Urinary bladder (tissue), 3 donors: ENCODE measurements at regions not wholly inside any gene's neighbourhood (a gene's known extent, or its start where the extent isn't known, plus 50 kb on each side); places are given as distances from the start of the nearest gene placed in this dataset.

Source experiments
- DNase-seq: peaks from one replicate; pipeline ENCODE4 v3.0.0-alpha.2; 2015; ENCODE audit errors: extremely low spot score
- H3K27ac ChIP-seq: one replicate; pipeline ENCODE4 v1.5.1; 2013; ENCODE audit warnings: low read depth, mild to moderate bottlenecking, moderate library complexity
- H3K36me3 ChIP-seq: one replicate; pipeline ENCODE4 v1.6.1; 2013; ENCODE audit warnings: mild to moderate bottlenecking, moderate library complexity; ENCODE audit not compliant: insufficient read depth
- H3K4me1 ChIP-seq: one replicate; pipeline ENCODE4 v1.6.1; 2013; ENCODE audit warnings: mild to moderate bottlenecking, moderate library complexity; ENCODE audit not compliant: insufficient read depth
- H3K4me3 ChIP-seq: one replicate; pipeline ENCODE4 v1.5.1; 2013; ENCODE audit warnings: low read depth, low read length
- WGBS: extraction: QIAGEN DNeasy Blood & Tissue Kit; methylation state at CpG from one replicate; pipeline ENCODE4 v1.1.7; 2013; 5-methylcytosine and 5-hydroxymethylcytosine counted together
- donor health status: healthy with polysubstance abuse.
- donor health status: healthy.

DNA sequence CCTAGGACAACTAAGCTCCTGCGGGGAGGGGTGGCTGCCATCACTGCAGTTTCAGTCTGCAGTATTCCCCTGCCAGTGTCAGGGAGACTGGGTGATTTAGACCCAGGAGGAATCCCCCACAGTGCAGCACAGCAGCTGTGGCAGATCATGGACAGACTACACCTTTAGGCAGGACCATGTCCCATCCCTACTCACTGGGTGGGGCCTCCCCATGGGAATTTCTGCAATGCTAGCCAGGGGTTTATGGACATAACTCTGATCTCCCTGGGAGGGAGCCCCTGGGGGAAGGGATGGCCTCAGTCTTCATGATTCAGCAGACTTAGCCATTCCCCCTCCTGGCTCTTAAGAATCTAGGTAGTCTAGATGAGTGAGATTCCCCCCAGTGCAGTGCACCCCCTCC lies 130.1 kb upstream of the STAC start:
- H3K4me1 ChIP-seq, result no peaks in the 10 kb centered on the region
- 83% methylated on average over 1 of the region's 1 CpG for WGBS

DNA sequence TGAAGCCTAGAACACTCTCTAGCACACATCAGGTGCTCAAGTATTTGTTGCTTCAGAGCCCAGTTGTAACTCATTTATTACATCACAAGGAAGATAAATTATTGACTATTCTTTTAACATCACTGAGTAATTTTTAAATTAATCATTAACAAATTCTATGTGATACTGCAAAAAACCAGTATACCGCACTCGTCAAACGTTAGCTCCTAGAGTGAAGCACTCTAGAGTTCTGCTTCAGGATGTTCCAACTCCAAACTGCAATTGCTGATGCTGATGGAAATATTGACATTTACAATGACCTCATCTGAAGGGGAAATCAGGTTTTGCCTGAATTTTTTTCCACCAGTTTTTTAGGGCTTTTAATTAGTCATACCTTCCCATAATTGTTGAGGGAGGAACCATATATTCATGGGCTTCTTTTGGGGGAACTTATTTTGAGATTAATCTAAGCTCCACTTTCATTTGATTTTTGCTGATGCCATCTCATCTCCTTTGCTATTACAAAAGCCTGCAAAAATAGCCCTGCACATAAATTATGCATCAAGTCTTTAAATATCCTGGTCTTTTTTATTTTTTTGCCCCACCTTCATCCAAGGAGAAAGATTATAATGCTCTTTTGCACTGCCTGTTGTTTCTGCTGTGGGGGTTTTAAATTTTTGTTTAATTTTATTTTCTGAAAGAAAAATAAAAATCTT lies 123.0 kb upstream of the STAC start:
- H3K27ac ChIP-seq, result no peak overlapping the region
- no peak overlapping the region for H3K4me3 ChIP-seq
- DNase-seq, result no peak
- no peaks in the 10 kb centered on the region for H3K4me1 ChIP-seq
- H3K36me3 ChIP-seq, result no peaks in the 10 kb centered on the region
- 95% methylated on average over 3 of the region's 3 CpGs for WGBS

More for the DNA sequence above, 130.1 kb upstream of the STAC start:
- H3K4me3 ChIP-seq, result no peak overlapping the region
- no peaks in the 10 kb centered on the region for H3K36me3 ChIP-seq
- DNase-seq, result no peak
- H3K27ac ChIP-seq, result no peak overlapping the region

DNA sequence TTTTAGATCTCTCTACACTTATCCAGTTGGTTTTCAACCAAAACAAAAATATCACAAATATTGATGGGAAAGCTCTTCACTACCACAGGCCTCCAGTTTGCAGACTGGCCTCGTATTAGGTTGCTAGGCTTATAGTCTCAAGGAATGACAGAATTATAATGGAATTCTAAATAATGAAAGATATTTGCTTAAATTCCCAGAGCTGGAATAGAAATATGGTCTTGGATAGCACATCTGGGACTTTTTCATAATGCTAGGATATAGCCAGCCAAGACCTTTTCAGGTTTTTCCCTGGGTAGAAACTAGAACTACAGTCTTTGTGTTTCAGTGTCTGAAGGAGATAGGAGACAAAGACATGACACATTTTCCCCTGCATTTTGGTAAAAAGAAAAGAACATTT lies 121.9 kb upstream of the STAC start:
- Histone ChIP-seq H3K4me3 (no peak overlapping the region), H3K27ac (no peak overlapping the region), H3K4me1 (no peaks in the 10 kb centered on the region), H3K36me3 (no peaks in the 10 kb centered on the region)
- DNase-seq, result no peak
- WGBS, result 65% methylated on average over 1 of the region's 1 CpG

DNA sequence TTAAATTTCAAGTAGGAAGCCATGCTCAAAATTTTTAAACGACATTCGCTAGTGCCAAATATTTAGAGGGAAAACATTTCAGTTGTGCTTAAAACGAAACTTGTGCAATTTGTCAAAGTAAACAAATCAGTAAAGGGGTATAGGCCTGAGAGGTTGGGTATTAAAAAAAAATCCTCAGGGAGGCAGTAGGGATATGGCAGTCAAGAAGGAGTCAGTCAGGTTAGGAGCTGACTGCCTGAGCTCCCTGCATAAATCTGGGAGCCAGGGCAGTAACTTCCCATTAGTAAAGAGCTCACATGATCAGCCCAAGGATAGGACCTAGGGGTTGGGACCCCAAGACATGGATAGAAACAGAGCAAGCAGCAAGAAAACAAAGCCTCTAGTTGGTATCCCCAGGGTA lies 120.7 kb upstream of the STAC start:
- DNase-seq, result no peak
- no peaks in the 10 kb centered on the region for H3K4me1 ChIP-seq
- no peak overlapping the region for H3K27ac ChIP-seq
- WGBS, result 76% methylated on average over 3 of the region's 3 CpGs
- H3K4me3 ChIP-seq, result no peak overlapping the region
- no peaks in the 10 kb centered on the region for H3K36me3 ChIP-seq

DNA sequence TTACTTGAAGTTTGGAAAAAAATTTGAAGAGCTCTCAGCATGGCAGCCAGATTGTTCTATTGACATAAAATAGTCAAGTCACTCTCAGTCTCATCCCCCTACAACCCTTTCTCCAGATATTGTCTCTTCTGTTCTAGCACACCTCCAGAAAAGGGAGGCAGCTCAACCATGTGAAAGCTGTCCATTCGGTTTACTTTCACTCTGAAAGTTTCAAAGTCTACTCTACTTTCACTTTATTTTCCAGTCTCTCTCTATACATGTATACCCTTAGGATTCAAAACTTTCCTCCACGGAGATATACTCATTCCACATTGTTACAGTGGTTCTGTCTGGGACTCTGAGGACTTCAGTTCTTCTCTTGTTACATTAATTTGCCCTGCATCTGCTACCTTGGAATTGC lies 111.0 kb upstream of the STAC start:
- Histone ChIP-seq H3K4me1 (no peaks in the 10 kb centered on the region), H3K4me3 (no peak overlapping the region), H3K27ac (no peak overlapping the region), H3K36me3 (no peaks in the 10 kb centered on the region)
- DNase-seq, result no peak
- 83% methylated on average over 2 of the region's 2 CpGs for WGBS

DNA sequence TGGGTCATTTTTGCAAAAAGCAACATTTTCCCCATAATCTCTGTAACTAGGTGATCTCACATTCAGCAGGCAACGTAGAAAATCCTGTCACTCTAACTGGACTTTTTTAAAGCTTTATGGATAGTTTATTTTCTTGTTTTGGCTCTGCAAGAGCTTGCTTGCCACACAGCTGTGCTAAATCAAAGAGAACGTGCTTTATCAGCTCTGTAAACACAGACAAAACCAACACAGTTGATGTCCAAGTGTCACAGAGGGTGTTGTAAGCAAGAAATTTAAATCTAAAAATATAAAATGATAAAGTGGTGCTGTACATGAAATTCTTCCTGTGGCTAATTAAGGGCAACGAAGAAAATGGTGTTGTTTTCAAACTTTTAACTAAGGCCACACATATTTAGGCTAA lies 97.5 kb upstream of the STAC start:
- no peak for DNase-seq
- Histone ChIP-seq H3K36me3 (no peaks in the 10 kb centered on the region), H3K4me3 (no peak overlapping the region), H3K27ac (no peak overlapping the region), H3K4me1 (no peaks in the 10 kb centered on the region)
- 39% methylated on average over 3 of the region's 3 CpGs for WGBS

DNA sequence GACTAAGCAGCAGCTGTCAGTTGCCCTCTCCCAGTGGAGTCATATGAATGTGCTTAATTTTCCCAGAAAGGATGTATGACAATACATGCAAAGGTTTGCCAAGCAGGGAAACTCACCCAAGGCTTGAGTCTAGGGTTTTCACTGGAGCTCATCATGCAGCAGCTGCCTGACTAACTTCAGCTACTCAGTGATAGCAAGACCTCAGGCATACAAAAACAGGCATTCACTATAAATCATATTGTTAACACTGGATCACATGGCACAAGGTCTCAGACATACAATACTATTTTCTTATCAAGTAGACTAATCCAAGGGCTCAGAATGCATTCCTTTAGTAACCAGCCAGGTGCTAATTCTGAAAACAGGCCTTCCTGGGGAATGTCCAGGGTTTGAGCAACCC lies 85.0 kb upstream of the STAC start:
- H3K27ac ChIP-seq, result no peak overlapping the region
- DNase-seq, result no peak
- no peaks in the 10 kb centered on the region for H3K4me1 ChIP-seq
- H3K36me3 ChIP-seq, result no peaks in the 10 kb centered on the region
- no peak overlapping the region for H3K4me3 ChIP-seq

DNA sequence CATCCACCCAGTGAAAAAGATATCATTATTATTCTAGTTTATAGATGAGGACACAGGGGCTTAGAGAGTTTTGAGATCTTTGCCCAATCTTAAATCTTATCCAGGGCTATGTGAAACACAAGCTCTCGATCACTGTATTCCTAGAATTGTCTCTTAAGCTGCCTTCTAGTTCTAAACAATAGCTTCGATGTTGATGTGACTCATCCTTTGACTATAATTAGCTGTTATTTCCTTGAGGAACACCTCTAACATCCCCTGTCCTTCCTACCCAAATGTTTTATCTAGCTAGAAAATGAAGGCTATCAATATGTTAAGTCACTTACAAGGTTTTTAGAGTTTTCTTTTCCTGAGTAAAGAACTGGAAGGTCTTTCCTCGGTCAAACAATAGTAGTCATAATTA lies 83.1 kb upstream of the STAC start:
- Histone ChIP-seq H3K36me3 (no peaks in the 10 kb centered on the region), H3K4me3 (no peak overlapping the region), H3K4me1 (no peaks in the 10 kb centered on the region), H3K27ac (no peak overlapping the region)
- 75% methylated on average over 3 of the region's 3 CpGs for WGBS
- DNase-seq, result no peak

DNA sequence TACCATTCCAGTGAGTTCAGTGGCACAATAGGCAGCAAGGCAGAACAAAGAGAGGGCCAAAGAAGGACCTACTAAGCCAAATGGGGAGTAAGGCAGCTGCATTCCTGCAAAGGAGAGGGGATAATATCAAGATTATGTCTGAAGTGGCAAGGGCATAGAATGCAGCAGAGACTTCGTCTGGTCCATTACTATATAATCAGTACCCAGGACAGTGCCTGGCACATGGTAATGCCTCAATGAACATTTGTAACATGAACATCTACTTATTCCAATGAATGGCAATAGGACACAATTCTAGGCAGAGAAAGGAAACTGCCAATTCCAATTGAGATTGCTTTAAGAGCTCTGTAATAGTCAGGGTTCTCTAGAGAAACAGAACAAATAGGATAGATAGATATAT lies 82.1 kb upstream of the STAC start:
- Histone ChIP-seq H3K4me3 (no peak overlapping the region), H3K27ac (no peak overlapping the region), H3K4me1 (no peaks in the 10 kb centered on the region), H3K36me3 (no peaks in the 10 kb centered on the region)
- DNase-seq, result no peak
- WGBS, result 89% methylated on average over 1 of the region's 1 CpG

DNA sequence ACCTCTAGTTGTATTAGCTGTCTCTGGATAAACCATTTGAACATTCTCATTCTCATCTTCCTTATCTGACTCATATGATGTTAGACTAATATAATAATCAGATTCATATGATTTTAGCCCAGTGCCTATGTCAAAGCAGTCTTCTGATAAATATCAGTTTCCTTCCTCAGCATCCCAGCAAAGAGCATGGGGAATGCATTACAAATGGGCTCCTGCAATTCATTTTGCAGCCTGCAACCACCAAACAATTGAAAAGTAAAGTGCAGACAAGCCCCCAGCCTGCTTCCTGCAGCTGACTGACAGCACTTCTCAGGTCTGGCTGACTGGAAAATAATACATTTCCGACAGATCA lies 78.2 kb upstream of the STAC start:
- no peak for DNase-seq
- Histone ChIP-seq H3K4me1 (no peaks in the 10 kb centered on the region), H3K4me3 (no peak overlapping the region), H3K27ac (no peak overlapping the region), H3K36me3 (no peaks in the 10 kb centered on the region)
- 52% methylated on average over 1 of the region's 1 CpG for WGBS

DNA sequence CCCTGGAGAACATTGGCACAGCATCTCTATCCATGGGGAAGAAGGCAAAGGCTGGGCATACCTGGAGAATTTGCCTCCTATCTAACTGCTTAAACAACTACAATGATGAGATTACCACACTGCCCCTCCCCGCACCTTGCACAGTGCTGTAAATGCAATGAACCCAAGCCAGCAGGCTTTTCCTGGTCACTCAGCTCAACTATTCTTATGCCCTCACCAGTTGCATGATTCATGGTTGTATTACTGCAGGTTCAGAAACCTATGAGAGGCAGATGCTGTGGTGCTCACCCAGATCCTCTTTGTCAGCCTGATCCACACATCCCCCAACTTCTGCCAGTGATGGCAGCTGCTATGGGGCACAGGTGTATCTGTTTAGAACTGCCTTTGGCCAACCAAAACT lies 77.7 kb upstream of the STAC start:
- WGBS, result 90% methylated on average over 1 of the region's 1 CpG
- Histone ChIP-seq H3K36me3 (no peaks in the 10 kb centered on the region), H3K27ac (no peak overlapping the region), H3K4me3 (no peak overlapping the region), H3K4me1 (no peaks in the 10 kb centered on the region)
- DNase-seq, result no peak

DNA sequence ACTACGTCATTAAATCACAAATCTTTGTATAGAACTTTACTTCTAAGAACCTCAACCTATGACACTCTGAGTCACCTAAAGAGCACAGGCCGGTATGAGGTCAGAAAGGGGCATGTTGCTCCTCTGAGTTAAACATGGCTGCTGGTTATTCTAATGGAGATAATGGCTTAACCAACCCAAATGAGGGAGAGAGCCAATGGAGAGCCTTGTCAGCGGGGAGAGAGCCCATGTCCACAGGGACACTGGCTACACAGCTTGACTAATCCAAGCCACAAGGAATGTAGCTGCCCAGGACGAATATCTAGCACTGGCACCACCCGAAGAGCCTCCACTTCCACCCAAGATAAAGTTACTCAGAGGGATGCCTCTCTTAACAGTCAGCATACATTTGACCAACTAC lies 77.0 kb upstream of the STAC start:
- WGBS, result 89% methylated on average over 5 of the region's 5 CpGs
- Histone ChIP-seq H3K27ac (no peak overlapping the region), H3K4me3 (no peak overlapping the region), H3K4me1 (no peaks in the 10 kb centered on the region), H3K36me3 (no peaks in the 10 kb centered on the region)
- no peak for DNase-seq

DNA sequence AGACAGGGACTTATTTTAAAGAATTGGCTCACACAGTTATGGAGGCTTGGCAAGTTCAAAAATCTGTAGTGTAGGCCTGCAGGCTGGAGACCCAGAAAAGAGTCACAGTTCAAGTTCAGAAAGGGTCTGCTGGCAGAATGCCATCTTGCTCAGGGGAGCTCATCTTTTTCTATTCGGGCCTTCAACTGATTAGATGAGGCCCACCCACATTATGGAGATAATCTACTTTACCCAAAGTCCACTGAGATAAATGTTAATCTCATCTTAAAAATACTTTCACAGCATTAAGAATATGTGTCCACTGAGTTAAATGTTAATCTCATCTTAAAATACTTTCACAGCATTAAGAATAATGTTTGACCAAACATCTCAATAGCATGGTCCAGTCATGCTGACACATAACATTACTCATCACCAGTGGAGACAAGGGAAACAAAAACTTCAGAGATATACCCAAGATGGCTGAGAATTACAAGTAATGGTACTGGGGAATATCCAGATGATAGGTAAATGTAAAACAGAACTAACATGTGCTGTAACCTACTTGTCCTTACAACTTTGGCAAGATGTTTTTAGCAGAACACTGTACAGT lies 74.3 kb upstream of the STAC start:
- Histone ChIP-seq H3K4me1 (no peaks in the 10 kb centered on the region), H3K27ac (no peak overlapping the region), H3K36me3 (no peaks in the 10 kb centered on the region), H3K4me3 (no peak overlapping the region)
- 73% methylated on average over 1 of the region's 1 CpG for WGBS
- DNase-seq, result no peak

DNA sequence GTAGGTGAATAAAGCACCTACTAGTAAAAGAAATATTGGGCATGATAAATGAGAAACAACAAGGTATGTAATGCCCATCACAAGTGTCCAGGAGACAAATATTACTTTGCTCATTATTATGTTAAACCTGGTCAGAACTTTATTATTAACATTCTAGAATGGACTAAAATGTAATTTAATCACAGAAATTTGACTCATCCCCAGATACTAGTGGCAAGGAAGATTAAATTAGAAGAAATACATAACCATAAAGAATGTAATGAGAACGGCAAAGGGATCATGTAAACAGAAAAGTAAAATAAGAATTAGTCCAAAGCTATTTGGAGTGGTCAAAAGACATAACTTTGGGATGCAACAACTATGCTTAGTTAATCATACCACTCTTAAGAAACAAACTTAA lies 71.2 kb upstream of the STAC start:
- Histone ChIP-seq H3K4me1 (no peaks in the 10 kb centered on the region), H3K4me3 (no peak overlapping the region), H3K36me3 (no peaks in the 10 kb centered on the region), H3K27ac (no peak overlapping the region)
- 59% methylated on average over 1 of the region's 1 CpG for WGBS
- no peak for DNase-seq

DNA sequence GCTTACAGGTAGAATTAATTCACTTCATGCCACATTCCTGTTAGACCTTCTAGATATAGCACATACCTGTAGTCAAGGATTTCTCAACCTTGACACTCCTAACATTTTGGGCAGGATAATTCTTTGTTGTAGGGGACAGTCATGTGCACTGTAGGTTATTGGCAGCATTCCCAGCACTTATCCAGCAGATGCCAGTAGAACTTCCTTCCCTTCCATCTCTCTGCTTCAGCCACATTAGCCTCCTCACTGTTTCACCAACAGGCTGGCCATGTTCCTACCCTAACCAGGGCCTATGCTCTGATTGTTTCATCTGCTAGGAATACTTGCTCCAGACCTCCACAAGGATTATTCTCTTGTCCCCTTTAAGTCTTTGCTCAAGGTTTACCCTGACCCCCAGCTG lies 68.0 kb upstream of the STAC start:
- no peaks in the 10 kb centered on the region for H3K4me1 ChIP-seq
- DNase-seq, result no peak
- H3K4me3 ChIP-seq, result no peak overlapping the region
- no peak overlapping the region for H3K27ac ChIP-seq
- no peaks in the 10 kb centered on the region for H3K36me3 ChIP-seq
